ENCODE measurements at regions not wholly inside any gene's neighbourhood (a gene's known extent, or its start where the extent isn't known, plus 50 kb on each side); places are given as distances from the start of the nearest gene placed in this dataset.
"Not testable (repeated sequence)": the region's sequence is repeated elsewhere in the genome, so short reads cannot be mapped to it uniquely, and the experiment has no call there.

DNA sequence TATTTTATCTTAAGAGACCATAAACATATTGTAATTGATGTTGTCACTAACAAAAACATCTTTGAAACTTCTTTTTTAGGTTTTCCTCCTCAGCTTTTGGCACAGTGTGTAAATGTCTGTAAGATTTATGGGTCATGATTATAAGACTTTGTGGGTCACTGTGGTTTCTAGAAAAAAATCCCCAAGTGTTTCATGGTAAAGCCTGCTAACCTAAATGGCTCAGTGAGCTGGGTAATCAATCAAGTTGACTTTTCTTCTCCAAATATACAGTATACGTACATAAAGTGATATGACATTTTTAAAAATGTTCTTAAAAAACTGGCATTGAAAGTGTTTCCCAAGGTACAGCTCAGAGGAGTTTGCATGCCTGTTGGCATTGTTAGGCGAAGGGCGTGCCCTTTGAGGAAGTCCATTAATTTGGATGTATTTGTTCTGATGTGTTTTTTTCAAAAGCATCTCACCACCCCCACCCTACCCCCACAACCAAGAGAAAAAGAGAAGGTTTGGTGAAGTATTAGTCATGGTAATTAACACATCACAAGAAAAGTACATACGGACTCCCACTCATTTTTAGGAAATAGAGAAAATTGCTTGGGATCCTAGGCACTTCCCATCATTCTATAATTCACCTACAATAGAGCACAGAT, 385.4 kb upstream of the LRRC3B start:
- H3K4me3 ChIP-seq (ENCODE audit: low read depth, low read length): no peak overlapping the region
- ChIA-PET POLR2A (no interaction called here), CTCF (no interaction called here)
- TF ChIP-seq, protein P1, sequence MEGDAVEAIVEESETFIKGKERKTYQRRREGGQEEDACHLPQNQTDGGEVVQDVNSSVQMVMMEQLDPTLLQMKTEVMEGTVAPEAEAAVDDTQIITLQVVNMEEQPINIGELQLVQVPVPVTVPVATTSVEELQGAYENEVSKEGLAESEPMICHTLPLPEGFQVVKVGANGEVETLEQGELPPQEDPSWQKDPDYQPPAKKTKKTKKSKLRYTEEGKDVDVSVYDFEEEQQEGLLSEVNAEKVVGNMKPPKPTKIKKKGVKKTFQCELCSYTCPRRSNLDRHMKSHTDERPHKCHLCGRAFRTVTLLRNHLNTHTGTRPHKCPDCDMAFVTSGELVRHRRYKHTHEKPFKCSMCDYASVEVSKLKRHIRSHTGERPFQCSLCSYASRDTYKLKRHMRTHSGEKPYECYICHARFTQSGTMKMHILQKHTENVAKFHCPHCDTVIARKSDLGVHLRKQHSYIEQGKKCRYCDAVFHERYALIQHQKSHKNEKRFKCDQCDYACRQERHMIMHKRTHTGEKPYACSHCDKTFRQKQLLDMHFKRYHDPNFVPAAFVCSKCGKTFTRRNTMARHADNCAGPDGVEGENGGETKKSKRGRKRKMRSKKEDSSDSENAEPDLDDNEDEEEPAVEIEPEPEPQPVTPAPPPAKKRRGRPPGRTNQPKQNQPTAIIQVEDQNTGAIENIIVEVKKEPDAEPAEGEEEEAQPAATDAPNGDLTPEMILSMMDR (IDR thresholded peaks at IDR 0.05; ENCODE audit: insufficient read depth, low read length, missing control alignments): no peak
- no peak for DNase-seq (ENCODE audit: low read depth, low spot score)

DNA sequence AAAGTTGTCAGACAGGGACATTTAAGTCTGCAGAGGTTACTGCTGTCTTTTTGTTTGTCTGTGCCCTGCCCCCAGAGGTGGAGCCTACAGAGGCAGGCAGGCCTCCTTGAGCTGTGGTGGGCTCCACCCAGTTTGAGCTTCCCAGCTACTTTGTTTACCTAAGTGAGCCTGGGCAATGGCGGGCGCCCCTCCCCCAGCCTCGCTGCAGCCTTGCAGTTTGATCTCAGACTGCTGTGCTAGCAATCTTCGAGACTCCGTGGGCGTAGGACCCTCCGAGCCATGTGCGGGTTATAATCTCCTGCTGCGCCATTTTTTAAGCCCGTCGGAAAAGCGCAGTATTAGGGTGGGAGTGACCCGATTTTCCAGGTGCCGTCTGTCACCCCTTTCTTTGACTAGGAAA, 378.0 kb upstream of the LRRC3B start:
- CTCF ChIA-PET, POLR2A ChIA-PET: not testable (repeated sequence)

DNA sequence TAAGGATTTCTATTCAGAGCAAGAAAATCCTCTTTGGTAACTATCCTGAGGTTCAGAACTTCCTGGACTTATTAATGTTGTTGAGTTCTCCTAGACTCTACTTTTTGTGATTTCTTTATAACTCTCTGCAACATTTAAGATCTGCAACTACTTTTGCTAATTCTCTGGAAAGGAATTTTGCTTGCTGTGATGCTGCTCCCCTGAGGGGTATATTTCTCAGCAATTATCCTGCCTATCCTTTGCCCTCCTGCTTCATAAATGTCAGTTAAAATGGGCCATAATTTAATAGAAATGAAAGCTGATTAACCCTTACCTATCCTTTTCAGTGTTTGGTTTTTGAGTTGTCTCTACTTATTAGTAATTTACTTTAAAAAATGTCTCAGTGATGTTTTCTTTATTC, 377.3 kb upstream of the LRRC3B start:
- DNase-seq (ENCODE audit: low read depth, low spot score): no peak
- POLR2A ChIA-PET: no interaction called here
- CTCF ChIA-PET: no interaction called here
- TF ChIP-seq, protein P1 (IDR thresholded peaks at IDR 0.05; ENCODE audit: insufficient read depth, low read length, missing control alignments): no peak
- H3K4me3 ChIP-seq (ENCODE audit: low read depth, low read length): no peak overlapping the region

More for the DNA sequence above, 378.0 kb upstream of the LRRC3B start:
- H3K4me3 ChIP-seq (ENCODE audit: low read depth, low read length); DNase-seq (ENCODE audit: low read depth, low spot score): not testable (repeated sequence)

DNA sequence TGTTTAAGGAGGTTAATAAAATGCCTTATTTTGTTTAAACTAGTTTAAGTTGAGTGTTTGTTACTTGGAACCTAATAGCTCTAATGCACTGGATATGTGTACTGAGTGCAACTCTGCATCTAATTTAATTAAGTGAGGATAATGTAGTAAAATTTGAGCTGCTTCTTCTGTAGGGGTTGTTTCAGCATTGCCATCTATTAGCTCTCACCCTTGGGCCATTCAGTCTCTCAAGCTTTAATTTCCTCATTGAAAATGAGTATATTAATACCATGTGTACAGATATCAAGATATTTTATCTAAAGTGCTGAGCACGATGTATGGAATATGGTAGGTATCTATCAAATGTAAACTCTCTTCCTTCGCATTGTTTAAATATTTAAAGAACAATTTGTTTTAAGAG, 375.7 kb upstream of the LRRC3B start:
- ChIA-PET POLR2A (no interaction called here), CTCF (no interaction called here)
- DNase-seq (ENCODE audit: low read depth, low spot score): no peak
- TF ChIP-seq, protein P1 (IDR thresholded peaks at IDR 0.05; ENCODE audit: insufficient read depth, low read length, missing control alignments): no peak
- no peak overlapping the region for H3K4me3 ChIP-seq (ENCODE audit: low read depth, low read length)

DNA sequence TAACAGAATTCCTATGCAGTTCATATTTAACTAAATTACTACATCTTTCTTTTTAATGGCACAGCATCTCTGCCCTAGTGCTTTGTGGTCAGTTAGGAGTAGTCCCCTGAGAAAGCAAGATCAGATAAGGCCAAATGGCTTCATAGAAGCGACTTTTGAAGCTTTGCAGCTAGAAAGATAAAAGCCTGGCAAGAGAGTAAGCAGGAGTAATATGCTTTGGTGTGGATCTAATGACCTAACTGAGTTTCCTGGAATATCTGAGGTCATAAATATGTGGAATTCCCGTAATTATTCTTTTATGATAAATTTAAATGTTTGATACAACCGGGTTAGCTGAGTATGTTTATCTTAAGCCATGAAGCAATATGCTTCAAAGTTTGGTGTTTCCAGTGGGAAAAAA, 374.9 kb upstream of the LRRC3B start:
- DNase-seq (ENCODE audit: low read depth, low spot score): no peak
- H3K4me3 ChIP-seq (ENCODE audit: low read depth, low read length): no peak overlapping the region
- TF ChIP-seq, protein P1 (IDR thresholded peaks at IDR 0.05; ENCODE audit: insufficient read depth, low read length, missing control alignments): no peak
- ChIA-PET POLR2A (no interaction called here), CTCF (no interaction called here)

DNA sequence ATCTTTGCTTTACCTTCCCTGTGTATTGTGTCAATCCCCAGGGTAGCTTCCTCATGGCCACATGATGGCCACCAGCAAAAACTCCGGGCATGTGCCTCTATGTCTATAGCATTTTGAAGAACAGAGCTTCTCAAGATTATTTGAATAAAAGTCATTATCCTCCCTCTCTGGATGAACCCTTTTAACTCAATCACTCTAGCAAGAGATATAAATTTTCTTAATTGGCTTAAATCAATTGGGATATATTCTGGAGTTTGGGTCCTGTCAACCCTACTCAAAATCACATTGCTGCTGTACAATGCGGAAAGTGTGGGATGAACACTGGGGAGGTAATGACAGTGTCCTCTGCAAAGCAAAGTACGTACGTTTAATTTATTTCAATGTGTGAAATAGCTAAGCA, 370.6 kb upstream of the LRRC3B start:
- no peak for DNase-seq (ENCODE audit: low read depth, low spot score)
- H3K4me3 ChIP-seq (ENCODE audit: low read depth, low read length): no peak overlapping the region
- ChIA-PET POLR2A (no interaction called here), CTCF (no interaction called here)
- TF ChIP-seq, protein P1 (IDR thresholded peaks at IDR 0.05; ENCODE audit: insufficient read depth, low read length, missing control alignments): no peak

DNA sequence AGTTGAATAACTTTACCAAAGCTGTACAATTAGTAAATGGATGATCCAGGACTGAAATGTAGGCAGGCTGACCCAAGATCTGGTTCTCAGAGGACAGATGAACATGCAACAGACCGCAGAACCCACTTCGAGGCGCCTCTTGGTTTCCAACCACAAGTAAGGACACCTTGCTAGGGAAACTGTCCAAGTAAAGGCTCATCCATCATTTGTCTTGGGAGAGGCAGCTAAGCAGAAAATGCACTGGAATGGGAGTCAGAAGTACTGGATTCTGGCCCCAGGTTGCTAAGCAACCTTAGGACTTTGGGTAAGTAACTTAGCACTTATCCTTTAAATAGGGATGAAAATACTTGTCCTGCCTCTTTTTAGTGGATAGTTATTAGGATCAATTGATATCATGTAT, 366.3 kb upstream of the LRRC3B start:
- no peak overlapping the region for H3K4me3 ChIP-seq (ENCODE audit: low read depth, low read length)
- no peak for DNase-seq (ENCODE audit: low read depth, low spot score)
- POLR2A ChIA-PET: no interaction called here
- TF ChIP-seq, protein P1 (IDR thresholded peaks at IDR 0.05; ENCODE audit: insufficient read depth, low read length, missing control alignments): no peak
- CTCF ChIA-PET: no interaction called here
